Activated CD4-positive, alpha-beta T cell treated with anti-CD3 and anti-CD28 coated beads for 48 hours (primary cell): ENCODE measurements at regions not wholly inside any gene's neighbourhood (a gene's known extent, or its start where the extent isn't known, plus 50 kb on each side); places are given as distances from the start of the nearest gene placed in this dataset.
"Not testable (repeated sequence)": the region's sequence is repeated elsewhere in the genome, so short reads cannot be mapped to it uniquely, and the experiment has no call there.

Experiments used
- DNase-seq: peaks from one replicate; pipeline ENCODE4 v3.0.0-alpha.2; 2020

DNA sequence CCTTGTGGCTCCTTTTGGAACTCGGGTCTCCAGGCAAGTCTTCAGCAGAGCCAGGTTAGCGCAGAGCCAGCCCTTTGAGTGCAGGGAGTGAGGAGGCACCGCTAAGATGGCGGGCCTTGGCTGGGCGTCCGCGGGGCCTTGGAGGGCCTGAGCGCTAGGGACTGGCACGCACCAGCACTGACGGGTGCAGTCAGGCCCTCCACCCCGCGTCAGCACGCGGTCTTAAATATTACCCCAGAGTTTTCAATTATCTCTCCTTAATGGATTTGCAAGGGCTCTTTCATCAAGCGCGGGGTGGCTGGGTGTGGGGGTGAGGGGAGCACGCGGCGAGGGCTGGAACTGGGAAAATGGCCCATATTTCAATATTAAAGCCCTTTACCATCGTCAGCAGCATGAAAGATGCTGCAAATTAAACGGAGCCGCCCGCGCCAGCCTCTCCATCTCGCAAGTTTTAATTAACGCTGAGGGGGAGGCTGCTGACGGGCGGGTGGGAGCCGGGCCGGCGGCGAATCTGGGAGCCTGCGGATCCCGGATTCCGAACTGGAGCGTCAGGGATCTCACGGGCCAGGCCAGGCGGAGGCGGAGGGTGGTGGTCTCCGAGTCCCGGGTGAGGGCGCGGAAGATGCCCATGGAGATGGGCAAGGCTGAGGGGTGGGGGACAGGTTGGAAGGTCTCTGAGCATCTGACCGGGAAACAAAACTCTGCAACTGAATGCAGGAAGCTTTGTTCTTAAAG lies 1690.4 kb upstream of the DEFB115 start:
- not testable (repeated sequence) for DNase-seq

DNA sequence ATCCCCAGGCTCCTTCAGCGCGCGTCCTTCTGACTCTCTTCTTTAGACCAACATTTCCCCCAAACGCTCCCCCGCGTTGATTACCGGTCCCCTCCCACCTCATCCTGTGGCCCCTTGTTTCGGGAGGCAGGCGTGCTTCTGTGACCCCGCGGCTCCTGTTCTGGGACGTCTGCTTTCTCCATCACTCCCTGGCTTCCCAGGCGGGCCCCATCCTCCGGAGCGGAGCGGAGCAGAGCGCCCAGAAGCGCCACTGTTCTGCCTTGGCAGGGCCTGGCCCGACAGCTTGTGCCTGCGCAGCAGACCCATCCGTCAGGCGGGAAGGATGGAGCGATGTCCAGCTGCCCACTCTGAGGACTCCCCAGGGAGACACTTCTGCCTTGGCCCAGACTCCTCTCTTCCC lies 1689.8 kb upstream of the DEFB115 start:
- DNase-seq: not testable (repeated sequence)

DNA sequence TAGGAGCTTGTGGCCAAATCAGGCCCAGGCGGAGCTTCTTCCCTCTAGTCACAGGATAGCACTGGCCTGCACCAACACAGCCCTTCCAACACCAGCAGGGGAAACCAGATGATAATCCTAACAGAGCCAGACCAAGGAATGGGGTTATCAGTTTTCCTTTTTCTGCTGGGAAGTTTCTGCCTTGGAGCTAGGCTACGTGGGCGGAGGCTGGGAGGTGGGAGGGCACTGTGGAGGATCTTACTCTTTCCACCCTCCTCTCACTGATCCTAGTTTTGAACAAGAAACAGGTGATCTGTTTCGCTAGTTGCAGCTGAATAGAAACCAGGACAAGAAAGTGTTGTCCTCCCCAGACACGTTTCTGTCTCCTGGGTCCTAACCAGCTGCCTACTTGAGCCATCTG lies 1687.3 kb upstream of the DEFB115 start:
- DNase-seq: not testable (repeated sequence)

DNA sequence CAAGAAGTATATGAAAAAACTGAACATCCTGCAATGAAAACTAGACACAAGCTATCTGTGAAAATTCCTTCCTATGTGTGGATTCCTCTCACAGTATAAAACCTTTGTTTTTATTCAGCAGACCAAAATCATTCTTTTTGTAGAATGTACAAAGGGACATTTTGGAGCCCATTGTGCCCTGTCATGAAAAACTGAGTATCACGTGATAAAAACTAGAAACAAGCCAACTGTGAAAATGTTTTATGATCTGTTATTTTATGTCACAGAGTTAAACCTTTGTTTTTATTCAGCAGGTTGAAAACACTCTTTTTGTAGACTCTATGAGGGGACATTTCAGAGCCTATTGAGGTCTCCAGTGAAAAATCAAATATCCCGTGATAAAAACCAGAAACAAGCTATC lies 1667.9 kb upstream of the DEFB115 start:
- DNase-seq: not testable (repeated sequence)

DNA sequence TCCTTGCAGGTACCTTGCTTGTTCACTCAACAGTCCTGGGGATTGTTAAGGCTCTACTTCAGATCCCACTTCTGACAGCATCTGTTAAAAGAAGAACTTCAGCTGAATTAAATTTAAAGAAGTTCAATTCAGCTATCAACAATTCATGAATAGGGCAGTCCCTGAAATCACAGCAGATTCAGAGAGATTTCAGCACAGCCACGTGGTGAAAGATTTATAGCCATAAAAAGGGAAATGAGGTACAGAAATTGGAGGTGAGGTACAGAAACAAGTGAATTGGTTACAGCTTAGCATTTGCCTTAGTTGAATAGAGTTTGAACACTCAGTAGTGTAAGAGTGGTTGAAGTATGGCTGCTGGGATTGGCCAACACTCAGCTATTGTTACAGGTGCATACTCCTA lies 1653.3 kb upstream of the DEFB115 start:
- not testable (repeated sequence) for DNase-seq

DNA sequence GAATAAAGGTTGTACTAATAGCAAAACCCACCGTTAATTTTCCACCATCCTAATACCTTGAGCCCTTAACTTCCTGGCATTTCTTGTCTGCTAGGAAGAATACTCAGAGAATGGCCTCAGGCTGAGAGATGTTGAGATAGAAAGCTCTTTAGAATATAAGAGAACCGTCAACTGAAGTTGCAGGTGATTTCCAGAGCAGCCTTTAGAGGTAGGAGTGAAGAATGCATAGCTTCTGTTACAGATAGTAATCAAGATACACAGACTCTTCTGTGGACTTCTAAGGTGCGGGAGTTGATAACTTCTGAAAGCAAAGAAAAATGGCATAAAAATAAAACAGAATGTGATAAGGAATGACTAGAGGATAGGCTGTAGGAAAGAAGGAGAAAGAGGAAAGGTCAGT lies 1651.3 kb upstream of the DEFB115 start:
- not testable (repeated sequence) for DNase-seq

DNA sequence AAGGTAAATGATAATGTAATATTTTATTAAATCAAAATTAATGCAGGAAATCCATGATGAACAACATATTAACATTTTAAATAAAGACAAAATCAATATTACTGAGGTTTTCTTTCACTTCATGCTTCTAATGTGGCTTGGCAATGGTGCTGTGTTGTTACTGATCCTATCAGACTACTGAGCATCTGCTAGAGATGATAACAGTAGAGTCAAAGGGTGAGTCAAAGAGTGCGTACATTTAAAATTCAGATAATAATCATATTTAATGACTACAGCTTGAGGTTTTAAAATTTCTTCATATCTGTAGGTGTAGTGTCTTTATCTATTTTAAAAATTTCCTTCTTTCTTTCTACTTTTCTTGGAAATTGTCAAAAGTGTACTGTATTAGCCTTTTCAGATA lies 1628.1 kb upstream of the DEFB115 start:
- DNase-seq: not testable (repeated sequence)
